GM23338 (cell line): ENCODE measurements at regions not wholly inside any gene's neighbourhood (a gene's known extent, or its start where the extent isn't known, plus 50 kb on each side); places are given as distances from the start of the nearest gene placed in this dataset.

Source experiments
- CTCF ChIP-seq, 2 experiments: fragments of 200-600 bp in 1 of 2; sonication (generic) in 1 of 2; conservative IDR thresholded peaks; 2 replicates each; pipeline versions ENCODE4 v1.5.1 to v1.6.1; 2016 to 2017; ENCODE audit warnings: antibody characterized with exemption in 2 of 2, low read depth in 2 of 2, mild to moderate bottlenecking in 2 of 2, moderate library complexity in 1 of 2
- NANOG ChIP-seq: IDR thresholded peaks from 2 replicates; pipeline ENCODE4 v1.6.1; 2016; ENCODE audit warnings: antibody characterized with exemption, borderline replicate concordance
- REST ChIP-seq: IDR thresholded peaks from one replicate; pipeline ENCODE4 v1.6.1; 2018; ENCODE audit warnings: antibody characterized with exemption; ENCODE audit not compliant: unreplicated experiment

DNA sequence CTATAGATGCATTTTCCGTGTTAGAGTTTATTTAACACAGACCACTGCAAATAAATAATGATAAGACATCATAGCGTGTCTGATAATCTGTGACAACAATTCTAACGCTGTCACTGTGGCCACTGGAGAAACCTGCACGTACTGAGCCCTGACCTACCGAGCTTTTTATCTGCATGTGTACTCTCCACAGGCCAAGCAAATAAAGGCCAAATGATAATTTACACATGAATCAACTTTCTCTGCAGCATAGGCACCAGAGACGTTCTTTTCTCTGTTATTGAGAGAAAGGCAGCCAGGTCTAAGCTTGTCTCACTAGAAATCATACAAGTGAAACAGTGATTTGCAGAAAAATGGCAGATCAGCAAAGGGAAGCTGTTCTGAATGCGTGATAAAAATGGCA is 75.8 kb downstream of the POU5F2 start:
- TF ChIP-seq CTCF (conservative IDR thresholded peaks at IDR 0.05; ENCODE audit: low read depth in 2 of 2) (no peak), REST (no peak), NANOG (no peak)
